ENCODE measurements at regions not wholly inside any gene's neighbourhood (a gene's known extent, or its start where the extent isn't known, plus 50 kb on each side); places are given as distances from the start of the nearest gene placed in this dataset.

DNA sequence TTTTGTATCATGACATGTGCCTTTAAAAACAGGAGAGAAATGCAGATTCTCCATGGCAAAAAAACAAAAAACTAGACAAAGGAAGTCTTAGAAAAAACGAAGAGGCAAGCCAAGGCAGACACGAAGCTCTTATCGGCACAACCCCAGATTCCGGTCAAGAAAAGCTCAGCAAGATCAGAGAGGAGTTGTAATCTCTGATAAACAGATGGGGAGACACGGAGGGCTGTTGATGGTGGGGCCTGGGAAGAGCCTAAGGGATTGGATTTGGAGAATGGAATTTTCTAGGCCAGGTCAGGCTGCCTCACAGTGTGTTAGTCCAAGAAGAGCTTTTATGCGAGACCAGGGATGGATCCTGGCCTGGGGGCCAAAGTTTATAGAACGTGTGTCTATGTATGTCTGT is 96.2 kb upstream of the AKT3 start:
- TF ChIP-seq ZNF180 (CRISPR knock-in tag; IDR thresholded peaks at IDR 0.05; ENCODE audit: borderline replicate concordance, low read depth) (no peak), ZNF883 (CRISPR knock-in tag; IDR thresholded peaks at IDR 0.05; ENCODE audit: not compliant biosample characterization) (no peak), ZNF619 (CRISPR knock-in tag; IDR thresholded peaks at IDR 0.05) (no peak), SNAI1 (CRISPR knock-in tag; IDR thresholded peaks at IDR 0.05; ENCODE audit: borderline replicate concordance) (no peak), ZNF12 (CRISPR knock-in tag; IDR thresholded peaks at IDR 0.05) (no peak), ERF (CRISPR knock-in tag; IDR thresholded peaks at IDR 0.05) (no peak), WIZ (CRISPR knock-in tag; IDR thresholded peaks at IDR 0.05) (no peak), ZNF207 (IDR thresholded peaks at IDR 0.05; ENCODE audit: borderline replicate concordance) (no peak), ZNF383 (CRISPR knock-in tag; IDR thresholded peaks at IDR 0.05; ENCODE audit: borderline replicate concordance) (no peak), ZNF460 (CRISPR knock-in tag; IDR thresholded peaks at IDR 0.05; ENCODE audit: borderline replicate concordance) (no peak), ZFP37 (CRISPR knock-in tag; IDR thresholded peaks at IDR 0.05; ENCODE audit: borderline replicate concordance) (no peak), ZNF121 (CRISPR knock-in tag; IDR thresholded peaks at IDR 0.05) (no peak), SRSF4 (IDR thresholded peaks at IDR 0.05; ENCODE audit: low read depth, low read length, poor library complexity, severe bottlenecking) (no peak), ZNF124 (CRISPR knock-in tag; IDR thresholded peaks at IDR 0.05) (no peak)
- TF ChIP-seq, protein P1, sequence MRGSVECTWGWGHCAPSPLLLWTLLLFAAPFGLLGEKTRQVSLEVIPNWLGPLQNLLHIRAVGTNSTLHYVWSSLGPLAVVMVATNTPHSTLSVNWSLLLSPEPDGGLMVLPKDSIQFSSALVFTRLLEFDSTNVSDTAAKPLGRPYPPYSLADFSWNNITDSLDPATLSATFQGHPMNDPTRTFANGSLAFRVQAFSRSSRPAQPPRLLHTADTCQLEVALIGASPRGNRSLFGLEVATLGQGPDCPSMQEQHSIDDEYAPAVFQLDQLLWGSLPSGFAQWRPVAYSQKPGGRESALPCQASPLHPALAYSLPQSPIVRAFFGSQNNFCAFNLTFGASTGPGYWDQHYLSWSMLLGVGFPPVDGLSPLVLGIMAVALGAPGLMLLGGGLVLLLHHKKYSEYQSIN (CRISPR knock-in tag; IDR thresholded peaks at IDR 0.05; ENCODE audit: borderline replicate concordance), result no peak
- TF ChIP-seq, protein P2, sequence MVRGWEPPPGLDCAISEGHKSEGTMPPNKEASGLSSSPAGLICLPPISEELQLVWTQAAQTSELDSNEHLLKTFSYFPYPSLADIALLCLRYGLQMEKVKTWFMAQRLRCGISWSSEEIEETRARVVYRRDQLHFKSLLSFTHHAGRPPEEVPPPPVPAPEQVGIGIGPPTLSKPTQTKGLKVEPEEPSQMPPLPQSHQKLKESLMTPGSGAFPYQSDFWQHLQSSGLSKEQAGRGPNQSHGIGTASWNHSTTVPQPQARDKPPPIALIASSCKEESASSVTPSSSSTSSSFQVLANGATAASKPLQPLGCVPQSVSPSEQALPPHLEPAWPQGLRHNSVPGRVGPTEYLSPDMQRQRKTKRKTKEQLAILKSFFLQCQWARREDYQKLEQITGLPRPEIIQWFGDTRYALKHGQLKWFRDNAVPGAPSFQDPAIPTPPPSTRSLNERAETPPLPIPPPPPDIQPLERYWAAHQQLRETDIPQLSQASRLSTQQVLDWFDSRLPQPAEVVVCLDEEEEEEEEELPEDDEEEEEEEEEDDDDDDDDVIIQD (CRISPR knock-in tag; IDR thresholded peaks at IDR 0.05; ENCODE audit: low read depth), result no peak
- ChIA-PET POLR2A (no interaction called here), CTCF (ENCODE audit: low intra/inter-chr PET ratio, low total read pairs) (no interaction called here)
- Histone ChIP-seq H3K9ac (ENCODE audit: insufficient read depth, low read depth, low read length) (no peak overlapping the region), H3K4me3 (replicated peaks in 1 of 3; ENCODE audit: insufficient read depth in 1 of 3, low read depth in 2 of 3, low read length in 3 of 3) (no peak overlapping the region), H3K4me2 (ENCODE audit: low read depth, low read length) (no peak overlapping the region), H3K4me1 (ENCODE audit: insufficient read depth, low read length) (peaks cover 26% of the 10 kb centered on the region), H3K9me3 (ENCODE audit: low read length) (no peaks in the 10 kb centered on the region), H4K20me1 (ENCODE audit: insufficient read depth, low read length) (no peaks in the 10 kb centered on the region; the same call in 1 of the 2 replicates), H3K27ac (ENCODE audit: extremely low read length, insufficient read depth, low read length) (no peak overlapping the region), H3K79me2 (ENCODE audit: insufficient read depth, low read length) (no peaks in the 10 kb centered on the region), H2AFZ (ENCODE audit: low read length) (no peak overlapping the region), H3K27me3 (ENCODE audit: control insufficient read depth in 1 of 2, insufficient read depth in 2 of 2, low read length in 2 of 2) (no peaks in the 10 kb centered on the region; a peak in 1 of 5 replicates), H3K36me3 (replicated peaks in 1 of 2; ENCODE audit: control insufficient read depth in 1 of 2, insufficient read depth in 2 of 2, low read length in 2 of 2) (no peaks in the 10 kb centered on the region)
- DNase-seq (ENCODE audit: low spot score), result no peak
- ATAC-seq, result no peak
- BruUV-seq (replicated peaks), result no TSS peak
- no peak for FAIRE-seq
- 21% methylated on average over 7 of the region's 7 CpGs for WGBS (ENCODE audit: low lambda C conversion rate)
- intact Hi-C loops (cut with micrococcal nuclease; ENCODE audit: unreplicated experiment) (no loop called here), in situ Hi-C loops (cut with HindIII; ENCODE audit: extremely low pct_ligation_motif_present, low pct_unique_long_range_greater_than_20kb) (no loop called here)

All from HepG2 (cell line).